AG10803 (cell line): ENCODE measurements at regions not wholly inside any gene's neighbourhood (a gene's known extent, or its start where the extent isn't known, plus 50 kb on each side); places are given as distances from the start of the nearest gene placed in this dataset.
A peak's percentile ranks its signal among the peaks of the same experiment; 100 is the strongest.

Source experiments
- DNase-seq: peaks from one replicate; pipeline ENCODE4 v3.0.0; 2010; ENCODE audit warnings: low read depth
- H3K4me3 ChIP-seq: 2 replicates; pipeline ENCODE4 v1.5.1; 2011; ENCODE audit warnings: mild to moderate bottlenecking, low read length, control low read depth
- TF ChIP-seq, protein P1 (sequence below): conservative IDR thresholded peaks from 2 replicates; pipeline ENCODE4 v1.5.1; 2011; ENCODE audit warnings: mild to moderate bottlenecking, low read length, control low read depth, inconsistent platforms

DNA sequence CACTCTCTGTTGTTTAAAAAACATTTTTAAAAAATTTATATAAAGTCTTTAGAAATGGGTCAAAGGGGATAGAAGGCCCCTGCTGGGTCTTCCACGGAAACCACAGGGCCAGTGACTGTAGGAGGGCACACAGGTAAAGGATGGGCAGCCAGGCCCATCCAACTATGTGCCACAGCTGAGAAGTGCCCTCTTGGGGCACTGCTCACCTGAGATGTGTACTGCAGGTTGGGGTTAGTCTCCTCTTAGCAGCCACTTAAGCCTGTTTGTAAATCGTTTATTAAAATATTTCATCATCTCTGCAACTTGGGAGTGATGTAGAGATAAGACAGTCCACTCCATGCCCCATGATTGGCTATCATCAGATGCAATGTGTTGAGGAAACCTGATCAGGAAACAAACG lies 222.4 kb downstream of the DIRAS2 start:
- DNase-seq = no peak
- TF ChIP-seq, protein P1, sequence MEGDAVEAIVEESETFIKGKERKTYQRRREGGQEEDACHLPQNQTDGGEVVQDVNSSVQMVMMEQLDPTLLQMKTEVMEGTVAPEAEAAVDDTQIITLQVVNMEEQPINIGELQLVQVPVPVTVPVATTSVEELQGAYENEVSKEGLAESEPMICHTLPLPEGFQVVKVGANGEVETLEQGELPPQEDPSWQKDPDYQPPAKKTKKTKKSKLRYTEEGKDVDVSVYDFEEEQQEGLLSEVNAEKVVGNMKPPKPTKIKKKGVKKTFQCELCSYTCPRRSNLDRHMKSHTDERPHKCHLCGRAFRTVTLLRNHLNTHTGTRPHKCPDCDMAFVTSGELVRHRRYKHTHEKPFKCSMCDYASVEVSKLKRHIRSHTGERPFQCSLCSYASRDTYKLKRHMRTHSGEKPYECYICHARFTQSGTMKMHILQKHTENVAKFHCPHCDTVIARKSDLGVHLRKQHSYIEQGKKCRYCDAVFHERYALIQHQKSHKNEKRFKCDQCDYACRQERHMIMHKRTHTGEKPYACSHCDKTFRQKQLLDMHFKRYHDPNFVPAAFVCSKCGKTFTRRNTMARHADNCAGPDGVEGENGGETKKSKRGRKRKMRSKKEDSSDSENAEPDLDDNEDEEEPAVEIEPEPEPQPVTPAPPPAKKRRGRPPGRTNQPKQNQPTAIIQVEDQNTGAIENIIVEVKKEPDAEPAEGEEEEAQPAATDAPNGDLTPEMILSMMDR = no peak
- H3K4me3 ChIP-seq = no peak overlapping the region

DNA sequence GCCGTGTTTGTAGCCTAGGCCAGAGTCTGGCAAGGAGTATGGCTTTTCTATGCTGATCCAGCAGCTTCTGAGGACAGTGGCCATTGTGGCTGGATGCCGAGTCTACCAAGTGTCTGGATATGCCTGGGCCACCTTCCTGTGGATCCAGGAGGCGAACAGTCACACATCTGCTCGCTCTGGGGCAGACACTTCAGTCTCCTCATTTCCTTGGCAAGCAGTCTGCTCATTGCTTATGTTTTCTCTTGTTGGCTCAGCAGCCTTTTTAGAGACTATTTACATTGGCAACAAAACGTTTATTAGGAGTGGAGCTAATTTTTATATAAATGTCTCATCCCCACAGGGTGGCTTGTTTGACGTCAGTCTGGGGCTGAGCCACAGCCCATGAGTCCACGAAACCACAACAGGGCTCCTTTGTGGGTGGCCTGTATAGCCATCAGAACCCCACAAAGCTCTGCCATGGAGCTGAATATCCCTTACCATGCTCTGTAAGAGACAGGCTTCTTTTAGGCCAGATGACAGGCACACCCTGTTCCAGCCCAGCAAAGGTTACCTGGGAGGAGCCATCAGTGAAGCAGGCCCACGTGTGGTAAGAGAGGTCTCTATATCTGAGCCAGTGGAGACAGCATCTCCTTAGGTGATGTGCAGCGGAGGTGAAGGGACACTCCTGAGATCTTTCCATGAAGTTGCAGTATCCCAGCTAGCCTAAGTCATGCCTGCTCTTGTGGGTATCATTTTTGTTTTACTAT lies 221.7 kb downstream of the DIRAS2 start:
- H3K4me3 ChIP-seq = no peak overlapping the region
- TF ChIP-seq, protein P1 = no peak
- no peak for DNase-seq

DNA sequence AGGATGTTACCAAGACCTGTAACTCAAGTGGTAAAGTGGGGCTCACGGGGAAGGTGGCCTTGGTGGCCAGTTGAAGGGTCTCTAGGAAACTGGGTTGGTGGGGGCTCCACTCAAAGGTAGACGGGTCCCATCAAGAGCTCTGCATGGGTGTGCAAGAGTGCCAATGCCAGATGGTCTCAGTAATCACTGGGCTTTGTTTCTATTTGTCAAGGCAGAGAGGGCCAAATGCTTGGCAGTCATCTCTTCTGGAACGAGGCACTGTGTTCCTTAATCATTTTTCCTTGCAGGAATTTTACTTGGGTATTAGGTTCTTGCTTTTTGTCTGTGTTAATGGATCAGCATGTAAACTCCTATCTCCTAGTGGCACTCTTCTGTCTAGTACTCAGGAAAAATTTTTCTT lies 220.8 kb downstream of the DIRAS2 start:
- TF ChIP-seq, protein P1 = no peak
- no peak for DNase-seq
- H3K4me3 ChIP-seq = no peak overlapping the region

DNA sequence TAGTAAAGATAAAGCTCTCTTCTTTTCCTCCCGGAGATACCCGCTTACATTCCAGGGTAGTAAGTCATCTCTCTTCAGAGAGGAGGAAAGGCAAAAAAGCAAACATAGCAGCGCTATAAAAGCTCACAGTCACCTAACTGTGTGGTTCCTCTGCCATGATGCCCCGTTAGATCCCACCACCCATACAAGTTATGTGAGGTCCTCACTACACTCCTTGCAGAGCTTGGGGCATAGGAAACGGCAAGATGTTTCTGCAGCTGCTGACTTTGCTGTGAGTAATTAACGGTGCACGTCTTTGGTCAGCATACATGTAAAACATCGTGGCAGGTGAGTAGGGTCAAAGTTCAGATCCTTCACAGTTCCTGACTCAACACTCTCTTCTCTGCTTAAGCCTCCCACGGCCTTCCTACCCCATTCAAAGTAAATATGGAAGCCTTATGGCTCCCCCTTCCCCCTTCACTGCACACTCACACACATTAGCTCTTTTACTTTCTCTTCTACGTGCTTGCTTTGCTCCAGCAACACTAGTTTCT lies 218.9 kb downstream of the DIRAS2 start:
- no peak overlapping the region for H3K4me3 ChIP-seq
- no peak for DNase-seq
- TF ChIP-seq, protein P1 = no peak

DNA sequence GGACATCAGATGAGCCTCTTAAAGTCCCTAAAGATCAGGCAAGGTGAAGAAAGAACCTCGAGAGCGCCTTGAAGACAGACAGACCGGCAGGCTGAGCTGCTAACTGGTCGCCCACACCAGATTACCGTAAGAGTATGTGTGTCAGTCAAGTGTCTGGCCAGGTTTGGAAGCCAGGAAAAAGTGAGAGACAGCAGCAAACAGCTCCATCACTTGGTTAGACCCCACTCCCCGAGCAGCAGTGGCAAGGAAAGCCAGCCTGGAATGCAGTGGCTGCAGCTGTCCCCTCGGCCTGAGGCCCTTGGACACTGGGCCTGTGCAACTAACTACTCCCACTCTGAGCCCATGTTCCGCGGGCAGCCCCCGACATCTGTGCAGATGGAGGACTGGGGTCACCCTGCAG lies 214.1 kb downstream of the DIRAS2 start:
- TF ChIP-seq, protein P1 = no peak
- DNase-seq = no peak
- H3K4me3 ChIP-seq = no peak overlapping the region

DNA sequence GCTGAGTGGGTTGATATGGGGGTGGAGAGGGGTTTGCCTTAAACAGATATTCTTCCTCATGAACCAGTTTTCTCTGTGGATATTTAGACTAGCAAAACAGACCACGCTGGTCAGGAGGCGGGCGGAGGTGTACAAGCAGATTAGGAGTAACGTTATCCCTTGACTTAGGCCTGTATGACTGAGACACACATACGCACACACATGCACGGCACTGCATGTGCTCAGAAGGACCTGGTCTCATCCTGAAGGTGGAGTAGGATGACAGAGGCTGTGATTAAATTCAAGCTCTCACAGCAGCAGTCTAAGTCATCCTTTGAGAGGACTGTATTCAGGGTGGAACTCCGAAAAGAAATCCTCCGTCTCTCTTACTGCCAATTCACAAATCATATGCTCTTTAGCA lies 209.7 kb downstream of the DIRAS2 start:
- no peak overlapping the region for H3K4me3 ChIP-seq
- TF ChIP-seq, protein P1 = no peak
- no peak for DNase-seq

DNA sequence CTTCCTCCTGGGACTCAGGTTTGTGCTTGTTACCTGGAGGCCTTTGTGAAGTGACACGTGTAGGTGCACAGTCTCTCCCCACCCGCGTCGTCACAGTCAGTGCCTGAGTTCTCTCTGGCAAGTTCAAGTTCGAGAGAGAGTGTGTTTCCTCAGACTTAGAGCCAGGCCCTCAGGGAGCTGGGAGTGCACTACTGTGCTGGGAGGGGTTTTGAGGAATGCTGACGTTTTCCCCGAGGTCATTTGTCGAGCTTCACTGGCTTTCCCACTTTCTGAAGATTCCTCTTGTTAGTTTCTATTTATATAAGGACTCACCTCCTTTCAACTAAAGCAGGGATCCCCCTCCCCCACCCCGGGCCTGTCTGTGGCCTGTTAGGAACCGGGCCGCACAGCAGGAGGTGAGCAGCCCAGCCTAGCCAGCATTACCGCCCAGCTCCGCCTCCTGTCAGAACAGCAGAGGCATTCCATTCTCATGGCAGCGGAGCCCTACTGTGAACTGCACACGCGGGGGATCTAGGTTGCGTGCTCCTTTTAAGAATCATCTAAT lies 209.2 kb downstream of the DIRAS2 start:
- TF ChIP-seq, protein P1 = no peak
- peak; percentile 1 for DNase-seq
- H3K4me3 ChIP-seq = no peak overlapping the region; the same call in 1 of the 2 replicates
